Osteocyte (in vitro differentiated cells): ENCODE measurements at regions not wholly inside any gene's neighbourhood (a gene's known extent, or its start where the extent isn't known, plus 50 kb on each side); places are given as distances from the start of the nearest gene placed in this dataset.
"Not testable (repeated sequence)": the region's sequence is repeated elsewhere in the genome, so short reads cannot be mapped to it uniquely, and the experiment has no call there.

Experiments used
- DNase-seq: peaks from one replicate; pipeline ENCODE4 v3.0.0; 2021; ENCODE audit warnings: mixed read lengths; ENCODE audit not compliant: unreplicated experiment; ENCODE audit errors: extremely low spot score
- H3K27ac Mint-ChIP-seq: one replicate; pipeline ENCODE4 v1.8.0; 2021; ENCODE audit warnings: mild to moderate bottlenecking, mixed read lengths; ENCODE audit not compliant: unreplicated experiment
- H3K27me3 Mint-ChIP-seq: one replicate; pipeline ENCODE4 v1.8.0; 2021; ENCODE audit warnings: mixed read lengths; ENCODE audit not compliant: unreplicated experiment
- H3K36me3 Mint-ChIP-seq: one replicate; pipeline ENCODE4 v1.8.0; 2021; ENCODE audit warnings: mixed read lengths; ENCODE audit not compliant: unreplicated experiment
- H3K4me1 Mint-ChIP-seq: one replicate; pipeline ENCODE4 v1.8.0; 2021; ENCODE audit warnings: mixed read lengths; ENCODE audit not compliant: unreplicated experiment
- H3K4me3 Mint-ChIP-seq: one replicate; pipeline ENCODE4 v1.8.0; 2021; ENCODE audit warnings: mild to moderate bottlenecking, moderate library complexity, mixed read lengths; ENCODE audit not compliant: unreplicated experiment
- H3K9me3 Mint-ChIP-seq: one replicate; pipeline ENCODE4 v1.8.0; 2021; ENCODE audit warnings: mixed read lengths; ENCODE audit not compliant: unreplicated experiment
- CTCF ChIP-seq: fragments of 200-600 bp; sonication (generic); IDR thresholded peaks from 2 replicates; pipeline ENCODE4 v1.5.0; 2021; ENCODE audit warnings: antibody characterized with exemption, mild to moderate bottlenecking, moderate library complexity

GRCh38 chr1:224544346-224545110 is 71.6 kb upstream of the CNIH3 start:
- no peak for TF ChIP-seq CTCF
- H3K4me3 Mint-ChIP-seq = no peak overlapping the region
- DNase-seq = no peak
- no peaks in the 10 kb centered on the region for H3K36me3 Mint-ChIP-seq
- H3K27ac Mint-ChIP-seq = no peak overlapping the region
- H3K4me1 Mint-ChIP-seq = peaks cover 50% of the 10 kb centered on the region
- H3K27me3 Mint-ChIP-seq = no peaks in the 10 kb centered on the region
- H3K9me3 Mint-ChIP-seq = no peaks in the 10 kb centered on the region

GRCh38 chr1:224545571-224545970 is 70.5 kb upstream of the CNIH3 start:
- no peak overlapping the region for H3K4me3 Mint-ChIP-seq
- H3K27me3 Mint-ChIP-seq = no peaks in the 10 kb centered on the region
- no peaks in the 10 kb centered on the region for H3K36me3 Mint-ChIP-seq
- no peak overlapping the region for H3K27ac Mint-ChIP-seq
- TF ChIP-seq CTCF = no peak
- no peak for DNase-seq
- H3K9me3 Mint-ChIP-seq = no peaks in the 10 kb centered on the region
- H3K4me1 Mint-ChIP-seq = peaks cover 40% of the 10 kb centered on the region

- Mint-ChIP-seq H3K4me1 (peaks cover 18% of the 10 kb centered on the region), H3K27me3 (no peaks in the 10 kb centered on the region), H3K9me3 (no peaks in the 10 kb centered on the region), H3K4me3 (no peak overlapping the region), H3K36me3 (no peaks in the 10 kb centered on the region), H3K27ac (no peak overlapping the region)
- TF ChIP-seq CTCF = no peak
- DNase-seq = no peak
Measured at GRCh38 chr1:224548676-224549075, 67.4 kb upstream of the CNIH3 start.

GRCh38 chr1:224551189-224551588 is 64.9 kb upstream of the CNIH3 start:
- not testable (repeated sequence) for H3K27ac Mint-ChIP-seq, DNase-seq, H3K36me3 Mint-ChIP-seq, H3K9me3 Mint-ChIP-seq, H3K4me3 Mint-ChIP-seq, H3K27me3 Mint-ChIP-seq
- peaks cover 13% of the 10 kb centered on the region for H3K4me1 Mint-ChIP-seq

GRCh38 chr1:224554056-224554455 is 62.1 kb upstream of the CNIH3 start:
- Mint-ChIP-seq H3K9me3 (no peaks in the 10 kb centered on the region), H3K4me3 (no peak overlapping the region), H3K27me3 (no peaks in the 10 kb centered on the region), H3K4me1 (peaks cover 13% of the 10 kb centered on the region), H3K36me3 (no peaks in the 10 kb centered on the region), H3K27ac (no peak overlapping the region)
- no peak for DNase-seq
- no peak for TF ChIP-seq CTCF
